Adipocyte (in vitro differentiated cells): ENCODE measurements at regions not wholly inside any gene's neighbourhood (a gene's known extent, or its start where the extent isn't known, plus 50 kb on each side); places are given as distances from the start of the nearest gene placed in this dataset.

ENCODE experiments used
- DNase-seq: peaks from one replicate; pipeline ENCODE4 v3.0.0-alpha.2; 2015; ENCODE audit warnings: low read depth
- H3K27me3 ChIP-seq: replicated peaks from 2 replicates; pipeline ENCODE4 v1.7.0; 2013; ENCODE audit warnings: mild to moderate bottlenecking, low read length, moderate library complexity; ENCODE audit not compliant: control insufficient read depth, insufficient read depth
- H3K36me3 ChIP-seq: 2 replicates; pipeline ENCODE4 v1.7.0; 2013; ENCODE audit warnings: low read length, mild to moderate bottlenecking, moderate library complexity; ENCODE audit not compliant: control insufficient read depth, insufficient read depth, severe bottlenecking
- H3K4me1 ChIP-seq: 2 replicates; pipeline ENCODE4 v1.7.0; 2013; ENCODE audit warnings: mild to moderate bottlenecking, low read length, moderate library complexity; ENCODE audit not compliant: control insufficient read depth, insufficient read depth
- H3K4me3 ChIP-seq: 2 replicates; pipeline ENCODE4 v1.7.0; 2013; ENCODE audit warnings: mild to moderate bottlenecking, low read length, moderate library complexity
- H3K9ac ChIP-seq: 2 replicates; pipeline ENCODE4 v1.7.0; 2013; ENCODE audit warnings: mild to moderate bottlenecking, low read length, moderate library complexity
- H3K9me3 ChIP-seq: 2 replicates; pipeline ENCODE4 v1.7.0; 2013; ENCODE audit warnings: mild to moderate bottlenecking, low read length, moderate library complexity; ENCODE audit not compliant: control insufficient read depth

- Histone ChIP-seq H3K9me3 (no peaks in the 10 kb centered on the region), H3K4me3 (no peak overlapping the region), H3K36me3 (no peaks in the 10 kb centered on the region), H3K9ac (no peak overlapping the region), H3K4me1 (no peaks in the 10 kb centered on the region), H3K27me3 (no peaks in the 10 kb centered on the region)
- DNase-seq: no peak
Observed at GRCh38 chr5:126695091-126695490, 81.8 kb upstream of the LMNB1 start.

DNA sequence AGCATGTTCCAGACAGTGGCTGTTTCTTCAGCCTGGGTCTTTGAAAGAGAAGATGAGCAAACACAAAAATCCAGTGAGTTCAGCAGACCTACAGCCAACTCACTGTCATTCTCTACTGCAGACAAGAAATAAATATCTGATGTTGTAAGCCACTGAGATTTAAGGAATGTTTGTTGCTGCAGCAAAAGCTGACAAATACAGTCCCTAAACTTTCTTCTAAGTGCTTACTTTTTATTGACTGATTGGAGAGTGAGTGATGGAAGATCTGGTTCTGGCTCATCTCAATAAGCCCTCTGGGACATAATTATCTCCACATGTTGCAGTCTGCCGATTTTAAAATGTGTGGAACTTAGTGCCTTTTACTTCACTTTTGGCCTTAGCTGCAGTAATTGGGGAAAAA lies 69.9 kb upstream of the LMNB1 start:
- H3K9ac ChIP-seq: no peak overlapping the region
- no peaks in the 10 kb centered on the region for H3K27me3 ChIP-seq
- no peaks in the 10 kb centered on the region for H3K9me3 ChIP-seq
- H3K4me1 ChIP-seq: no peaks in the 10 kb centered on the region
- no peak for DNase-seq
- no peak overlapping the region for H3K4me3 ChIP-seq
- H3K36me3 ChIP-seq: no peaks in the 10 kb centered on the region

DNA sequence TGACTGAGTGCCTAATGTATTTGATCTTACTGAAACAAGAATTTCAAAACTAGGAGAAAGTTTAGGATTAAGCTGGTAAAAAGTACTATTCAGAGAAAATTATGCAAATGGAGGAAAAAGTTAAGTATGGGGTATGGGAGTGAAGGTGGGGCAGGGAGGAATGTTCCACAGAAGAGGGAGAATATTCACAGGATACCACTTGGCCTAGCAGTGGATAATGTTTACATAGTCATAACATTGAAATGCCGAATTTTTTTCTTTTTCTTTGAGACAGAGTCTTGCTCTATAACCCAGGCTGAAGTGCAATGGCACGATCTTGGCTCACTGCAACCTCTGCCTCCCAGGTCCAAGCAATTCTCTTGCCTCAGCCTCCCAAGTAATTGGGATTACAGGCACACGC lies 61.2 kb upstream of the LMNB1 start:
- Histone ChIP-seq H3K9me3 (no peaks in the 10 kb centered on the region), H3K27me3 (no peaks in the 10 kb centered on the region), H3K4me1 (no peaks in the 10 kb centered on the region), H3K9ac (no peak overlapping the region), H3K36me3 (no peaks in the 10 kb centered on the region), H3K4me3 (no peak overlapping the region)
- DNase-seq: peak; percentile 8

GRCh38 chr5:126716861-126717260 lies 60.1 kb upstream of the LMNB1 start:
- H3K27me3 ChIP-seq: no peaks in the 10 kb centered on the region
- no peak overlapping the region for H3K9ac ChIP-seq
- no peaks in the 10 kb centered on the region for H3K36me3 ChIP-seq
- no peak for DNase-seq
- H3K4me1 ChIP-seq: no peaks in the 10 kb centered on the region
- H3K4me3 ChIP-seq: no peak overlapping the region
- H3K9me3 ChIP-seq: no peaks in the 10 kb centered on the region

DNA sequence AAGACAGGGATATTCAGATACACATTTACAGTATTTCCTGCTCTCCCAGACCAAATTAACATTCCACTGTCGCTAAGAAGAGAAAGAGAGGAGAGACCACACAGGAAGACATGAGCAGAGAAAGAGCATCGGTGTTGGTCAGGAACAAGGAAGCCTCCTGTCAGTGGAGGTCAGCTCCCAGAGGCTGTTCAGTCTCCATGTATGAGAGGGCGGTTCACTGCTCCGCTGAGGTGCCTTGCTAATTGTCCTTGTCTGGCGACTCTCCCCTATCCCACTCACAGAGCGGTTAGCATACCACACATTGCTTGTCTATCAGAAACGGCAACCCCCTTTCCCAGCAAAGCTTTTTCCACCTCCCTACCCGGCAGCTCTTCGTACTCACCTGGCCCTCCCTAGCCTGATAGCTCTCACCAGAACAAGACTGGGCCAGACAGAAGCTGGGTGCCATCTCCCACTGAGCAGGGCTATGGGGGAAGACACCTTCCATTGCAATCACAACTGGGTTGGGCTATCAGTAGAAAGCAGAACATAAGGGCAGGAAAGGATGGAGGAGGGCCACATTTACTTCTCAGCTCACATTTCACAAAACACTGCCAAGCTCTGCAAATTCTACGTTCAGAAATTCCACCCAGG lies 58.6 kb upstream of the LMNB1 start:
- no peaks in the 10 kb centered on the region for H3K27me3 ChIP-seq
- no peak overlapping the region for H3K9ac ChIP-seq
- no peak overlapping the region for H3K4me3 ChIP-seq
- no peaks in the 10 kb centered on the region for H3K4me1 ChIP-seq
- H3K36me3 ChIP-seq: no peaks in the 10 kb centered on the region
- no peak for DNase-seq
- H3K9me3 ChIP-seq: no peaks in the 10 kb centered on the region

DNA sequence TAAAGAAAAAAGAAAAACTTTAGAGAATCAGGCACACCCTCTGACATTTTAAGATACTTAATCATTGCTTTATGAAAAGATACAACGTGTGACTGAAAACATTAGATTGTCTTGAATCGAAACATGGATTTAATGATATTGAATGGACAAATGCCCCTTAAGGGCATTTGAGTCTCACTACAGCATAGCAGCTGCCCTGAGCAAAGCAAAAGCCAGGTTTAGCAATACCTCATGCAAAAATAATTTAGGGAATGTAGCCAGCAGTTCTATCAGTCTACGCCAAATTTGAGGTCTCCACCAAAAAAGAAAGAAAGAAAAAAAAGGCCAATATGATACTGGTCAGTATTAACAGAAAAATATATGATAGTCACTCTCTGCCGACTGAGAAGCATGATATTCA lies 56.6 kb upstream of the LMNB1 start:
- Histone ChIP-seq H3K4me3 (no peak overlapping the region), H3K27me3 (no peaks in the 10 kb centered on the region), H3K9me3 (no peaks in the 10 kb centered on the region), H3K36me3 (no peaks in the 10 kb centered on the region), H3K4me1 (no peaks in the 10 kb centered on the region), H3K9ac (no peak overlapping the region)
- no peak for DNase-seq

DNA sequence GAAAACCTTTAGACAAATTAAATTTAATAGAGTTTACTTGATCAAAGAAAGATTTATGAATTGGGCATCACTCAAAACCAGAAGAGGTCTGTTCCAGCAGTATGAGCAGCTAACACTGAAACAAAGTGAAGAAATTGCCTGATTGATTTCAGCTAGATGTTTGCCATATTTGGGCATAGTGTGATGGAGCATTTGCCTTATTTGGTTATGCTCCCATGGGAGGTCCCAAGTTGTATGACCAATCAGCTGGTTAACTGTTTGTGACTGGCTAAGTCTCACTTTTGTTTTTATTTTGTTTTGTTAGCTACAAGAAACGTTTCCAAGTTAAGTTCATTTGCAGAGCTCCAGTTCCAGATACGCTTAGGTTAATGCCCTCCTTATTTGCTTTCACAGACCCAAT lies 53.3 kb upstream of the LMNB1 start:
- Histone ChIP-seq H3K4me3 (no peak overlapping the region), H3K9me3 (no peaks in the 10 kb centered on the region), H3K36me3 (no peaks in the 10 kb centered on the region), H3K27me3 (no peaks in the 10 kb centered on the region), H3K4me1 (no peaks in the 10 kb centered on the region), H3K9ac (no peak overlapping the region)
- DNase-seq: no peak
